Small intestine (tissue), 7 donors: ENCODE measurements at regions not wholly inside any gene's neighbourhood (a gene's known extent, or its start where the extent isn't known, plus 50 kb on each side); places are given as distances from the start of the nearest gene placed in this dataset.

Source experiments
- DNase-seq, 2 donors: peaks; one replicate each; pipeline versions ENCODE4 v3.0.0 to v3.0.0-alpha.2; 2013
- FAIRE-seq: peaks from 2 replicates; lab custom pipeline; 2012; peaks lifted over from hg19 to GRCh38; lab: Jason Lieb, UNC
- H3K27ac ChIP-seq, 3 donors: one replicate each; pipeline ENCODE4 v1.5.1; 2013; ENCODE audit warnings: low read length in 2 of 3, mild to moderate bottlenecking in 2 of 3, control low read depth in 1 of 3, inconsistent platforms in 1 of 3, low read depth in 1 of 3, moderate library complexity in 1 of 3
- H3K27me3 ChIP-seq, 3 donors: one replicate each; pipeline ENCODE4 v1.6.1; 2013; ENCODE audit warnings: low read length in 3 of 3, inconsistent platforms in 1 of 3; ENCODE audit not compliant: control insufficient read depth in 3 of 3, insufficient read depth in 3 of 3
- H3K36me3 ChIP-seq, 3 donors: one replicate each; pipeline ENCODE4 v1.6.1; 2013; ENCODE audit warnings: low read length in 3 of 3, inconsistent platforms in 1 of 3, low read depth in 1 of 3, mild to moderate bottlenecking in 1 of 3, moderate library complexity in 1 of 3; ENCODE audit not compliant: control insufficient read depth in 3 of 3, insufficient read depth in 2 of 3
- H3K4me1 ChIP-seq, 3 donors: one replicate each; pipeline ENCODE4 v1.6.1; 2013; ENCODE audit warnings: low read length in 2 of 3, inconsistent platforms in 1 of 3, low read depth in 1 of 3, mild to moderate bottlenecking in 1 of 3, moderate library complexity in 1 of 3; ENCODE audit not compliant: control insufficient read depth in 3 of 3, insufficient read depth in 2 of 3
- H3K4me3 ChIP-seq, 3 donors: one replicate each; pipeline ENCODE4 v1.5.1; 2013; ENCODE audit warnings: low read length in 3 of 3, control low read depth in 1 of 3, inconsistent platforms in 1 of 3, low read depth in 1 of 3, mild to moderate bottlenecking in 1 of 3, moderate library complexity in 1 of 3
- H3K9me3 ChIP-seq, 2 donors: one replicate each; pipeline ENCODE4 v1.6.1; 2013; ENCODE audit warnings: low read depth in 1 of 2, low read length in 1 of 2; ENCODE audit not compliant: control insufficient read depth in 2 of 2, insufficient read depth in 1 of 2
- WGBS, 3 donors: extraction: QIAGEN DNeasy Blood & Tissue Kit; methylation state at CpG; one replicate each; pipeline ENCODE4 v1.1.7; 2013; 5-methylcytosine and 5-hydroxymethylcytosine counted together
- donor health status: healthy with polysubstance abuse.
- donor health status: control.
- donor health status: control.
- donor health status: Bipolar disorder and iron deficiency.
- donor health status: healthy.

DNA sequence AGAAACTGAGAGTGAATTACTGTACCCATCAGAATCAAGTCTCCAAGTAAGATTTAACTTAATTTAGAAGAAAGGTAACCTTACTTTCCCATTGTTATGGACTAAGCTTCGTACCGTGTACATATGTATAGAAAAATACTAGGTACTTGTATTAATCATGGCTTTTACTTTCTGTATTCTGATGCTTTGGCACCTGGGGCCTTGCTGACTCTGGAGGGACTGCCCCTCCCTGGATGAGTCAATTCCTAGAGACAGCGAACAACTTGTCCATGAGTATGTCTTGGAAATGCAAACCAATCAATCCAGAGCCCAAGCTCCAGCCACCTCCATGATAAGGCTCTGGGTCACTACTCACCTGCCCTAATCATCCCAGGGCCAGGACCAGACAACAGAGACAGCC is 50.0 kb upstream of the DGKG start:
- Histone ChIP-seq H3K27ac (no peak overlapping the region), H3K4me3 (no peak overlapping the region), H3K4me1 (peaks cover 0 to 5% (median 2%) of the 10 kb centered on the region in 3 donors), H3K9me3 (no peaks in the 10 kb centered on the region), H3K36me3 (no peaks in the 10 kb centered on the region), H3K27me3 (peaks cover 0 to 14% (median 0%) of the 10 kb centered on the region in 3 donors)
- FAIRE-seq = no peak
- DNase-seq = no peak
- 75 to 89% (median 78%) methylated on average over 3 of the region's 3 CpGs for WGBS, 3 donors
